Thoracic aorta (tissue), 2 donors: ENCODE measurements at regions not wholly inside any gene's neighbourhood (a gene's known extent, or its start where the extent isn't known, plus 50 kb on each side); places are given as distances from the start of the nearest gene placed in this dataset.

Experiments
- ATAC-seq: fragments of 150-250 bp; one replicate; pipeline ENCODE4 v1.8.0; 2017; ENCODE audit warnings: low read depth; ENCODE audit not compliant: insufficient number of reproducible peaks, low FRiP score
- DNase-seq: peaks from one replicate; pipeline ENCODE4 v3.0.0-alpha.2; 2020; ENCODE audit warnings: low spot score
- H3K27ac ChIP-seq, 2 donors: fragments of 200-600 bp; sonication (generic); 1 replicate in 1 of 2; 2 replicates in 1 of 2; pipeline ENCODE4 v1.5.1; 2016; ENCODE audit warnings: mild to moderate bottlenecking in 2 of 2, moderate library complexity in 2 of 2
- H3K27me3 ChIP-seq: fragments of 200-600 bp; sonication (generic); replicated peaks from 2 replicates; pipeline ENCODE4 v1.6.0; 2016; ENCODE audit warnings: mild to moderate bottlenecking; ENCODE audit not compliant: insufficient read depth
- H3K36me3 ChIP-seq: fragments of 200-600 bp; sonication (generic); one replicate; pipeline ENCODE4 v1.5.1; 2016
- H3K4me1 ChIP-seq, 2 donors: fragments of 200-600 bp; sonication (generic); 1 replicate in 1 of 2; 2 replicates in 1 of 2; pipeline versions ENCODE4 v1.5.1 to v1.6.0; 2016; ENCODE audit warnings: low read depth in 2 of 2, mild to moderate bottlenecking in 1 of 2; ENCODE audit not compliant: control insufficient read depth in 1 of 2
- H3K4me3 ChIP-seq: fragments of 200-600 bp; sonication (generic); 2 replicates; pipeline ENCODE4 v1.5.1; 2016; ENCODE audit warnings: mild to moderate bottlenecking
- H3K9me3 ChIP-seq: fragments of 200-600 bp; sonication (generic); 2 replicates; pipeline ENCODE4 v1.5.1; 2016
- TF ChIP-seq, protein P1 (sequence below): fragments of 200-600 bp; sonication (generic); IDR thresholded peaks from one replicate; pipeline ENCODE4 v1.5.1; 2019; ENCODE audit warnings: antibody characterized with exemption

DNA sequence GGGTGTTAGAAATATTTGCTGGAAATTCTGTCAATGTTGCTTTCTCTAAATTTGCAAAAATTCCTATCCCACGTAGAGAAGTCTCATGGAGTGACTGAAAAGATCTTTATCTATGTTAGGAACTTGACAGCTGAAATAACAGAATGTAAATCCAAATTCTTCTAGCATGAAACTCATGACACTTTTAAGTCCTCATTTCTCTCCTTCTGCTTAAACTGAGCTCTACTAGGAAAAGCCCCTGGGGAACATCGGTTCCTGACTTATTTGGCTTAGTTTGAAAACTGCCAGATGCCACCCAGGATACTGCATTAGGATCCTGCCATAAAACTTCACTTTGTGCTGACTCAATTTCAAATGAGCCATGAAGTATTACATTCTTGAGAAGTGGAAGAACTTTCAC, 426.0 kb downstream of the GALC start:
- Histone ChIP-seq H3K9me3 (no peaks in the 10 kb centered on the region), H3K4me1 (no peaks in the 10 kb centered on the region), H3K4me3 (no peak overlapping the region), H3K27ac (no peak overlapping the region), H3K27me3 (no peaks in the 10 kb centered on the region), H3K36me3 (no peaks in the 10 kb centered on the region)
- TF ChIP-seq, protein P1, sequence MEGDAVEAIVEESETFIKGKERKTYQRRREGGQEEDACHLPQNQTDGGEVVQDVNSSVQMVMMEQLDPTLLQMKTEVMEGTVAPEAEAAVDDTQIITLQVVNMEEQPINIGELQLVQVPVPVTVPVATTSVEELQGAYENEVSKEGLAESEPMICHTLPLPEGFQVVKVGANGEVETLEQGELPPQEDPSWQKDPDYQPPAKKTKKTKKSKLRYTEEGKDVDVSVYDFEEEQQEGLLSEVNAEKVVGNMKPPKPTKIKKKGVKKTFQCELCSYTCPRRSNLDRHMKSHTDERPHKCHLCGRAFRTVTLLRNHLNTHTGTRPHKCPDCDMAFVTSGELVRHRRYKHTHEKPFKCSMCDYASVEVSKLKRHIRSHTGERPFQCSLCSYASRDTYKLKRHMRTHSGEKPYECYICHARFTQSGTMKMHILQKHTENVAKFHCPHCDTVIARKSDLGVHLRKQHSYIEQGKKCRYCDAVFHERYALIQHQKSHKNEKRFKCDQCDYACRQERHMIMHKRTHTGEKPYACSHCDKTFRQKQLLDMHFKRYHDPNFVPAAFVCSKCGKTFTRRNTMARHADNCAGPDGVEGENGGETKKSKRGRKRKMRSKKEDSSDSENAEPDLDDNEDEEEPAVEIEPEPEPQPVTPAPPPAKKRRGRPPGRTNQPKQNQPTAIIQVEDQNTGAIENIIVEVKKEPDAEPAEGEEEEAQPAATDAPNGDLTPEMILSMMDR: no peak
- no peak for ATAC-seq
- DNase-seq: no peak

DNA sequence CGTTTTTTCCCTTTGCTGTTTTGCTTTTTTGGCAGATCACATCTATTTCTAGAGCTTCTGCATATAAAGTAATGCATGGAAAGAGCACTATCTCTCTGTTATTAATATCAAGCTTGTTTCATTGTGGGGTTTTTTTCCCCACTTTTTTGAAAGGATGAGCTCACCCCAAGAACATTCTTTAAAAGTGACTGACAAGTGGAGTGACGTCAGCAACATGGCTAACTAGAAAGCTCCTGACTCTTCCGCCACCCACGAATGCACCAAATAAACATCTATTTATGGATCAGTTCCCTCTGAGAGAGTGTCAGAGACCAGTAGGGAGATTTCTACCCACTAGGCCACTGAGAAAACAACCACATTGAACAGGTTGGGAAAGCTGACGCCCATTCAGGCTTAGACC, 445.4 kb downstream of the GALC start:
- no peak for ATAC-seq
- H3K27me3 ChIP-seq: no peaks in the 10 kb centered on the region

DNA sequence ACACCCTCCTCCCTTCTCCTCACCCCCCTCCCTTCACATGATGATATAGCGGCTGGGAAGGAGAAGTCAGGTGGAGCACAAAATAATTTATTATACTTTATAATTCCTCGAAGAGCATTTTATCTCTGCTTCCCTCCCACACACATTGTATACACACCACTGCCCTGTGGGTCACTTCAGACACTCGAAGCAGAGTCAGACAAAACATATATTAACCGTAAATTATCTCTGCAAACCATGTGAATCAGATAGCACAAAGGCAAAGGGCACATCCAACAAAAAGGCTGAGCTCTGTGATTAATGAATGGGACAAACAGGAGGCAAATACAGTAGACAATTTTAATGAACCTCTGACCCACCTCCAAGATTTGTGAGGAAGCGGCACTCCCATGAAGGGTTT, 450.7 kb downstream of the GALC start:
- no peaks in the 10 kb centered on the region for H3K27me3 ChIP-seq
- no peaks in the 10 kb centered on the region for H3K9me3 ChIP-seq
- DNase-seq (no peak), ATAC-seq (no peak)
- H3K4me3 ChIP-seq: no peak overlapping the region
- no peaks in the 10 kb centered on the region for H3K4me1 ChIP-seq
- H3K36me3 ChIP-seq: no peaks in the 10 kb centered on the region
- H3K27ac ChIP-seq: no peak overlapping the region
- TF ChIP-seq, protein P1: no peak

More for the DNA sequence above, 445.4 kb downstream of the GALC start:
- TF ChIP-seq, protein P1: no peak
- DNase-seq: no peak
- H3K9me3 ChIP-seq: no peaks in the 10 kb centered on the region
- H3K36me3 ChIP-seq: no peaks in the 10 kb centered on the region
- H3K4me3 ChIP-seq: no peak overlapping the region
- H3K4me1 ChIP-seq: no peaks in the 10 kb centered on the region
- no peak overlapping the region for H3K27ac ChIP-seq

DNA sequence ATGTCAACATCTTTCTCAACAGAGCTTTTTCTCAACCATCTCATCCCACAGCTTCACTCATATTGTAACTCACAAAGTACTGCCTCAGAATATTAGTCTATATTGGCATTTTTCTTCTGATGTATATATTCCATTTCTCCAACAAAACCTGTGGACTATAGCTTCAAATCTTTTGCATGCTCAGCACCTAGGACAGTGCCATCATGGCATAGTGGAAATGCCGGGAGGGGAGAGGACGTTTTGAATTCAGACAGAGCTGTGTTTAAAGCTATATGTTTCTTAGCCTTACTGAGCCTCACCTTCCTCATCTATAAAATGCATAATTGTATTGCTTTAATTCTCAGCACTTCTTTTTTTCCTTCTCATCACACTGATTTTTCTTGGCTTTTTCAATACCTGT, 452.6 kb downstream of the GALC start:
- Histone ChIP-seq H3K27me3 (no peaks in the 10 kb centered on the region), H3K27ac (no peak overlapping the region), H3K36me3 (no peaks in the 10 kb centered on the region), H3K9me3 (no peaks in the 10 kb centered on the region), H3K4me3 (no peak overlapping the region), H3K4me1 (no peaks in the 10 kb centered on the region)
- ATAC-seq (no peak), DNase-seq (no peak)
- TF ChIP-seq, protein P1: no peak

DNA sequence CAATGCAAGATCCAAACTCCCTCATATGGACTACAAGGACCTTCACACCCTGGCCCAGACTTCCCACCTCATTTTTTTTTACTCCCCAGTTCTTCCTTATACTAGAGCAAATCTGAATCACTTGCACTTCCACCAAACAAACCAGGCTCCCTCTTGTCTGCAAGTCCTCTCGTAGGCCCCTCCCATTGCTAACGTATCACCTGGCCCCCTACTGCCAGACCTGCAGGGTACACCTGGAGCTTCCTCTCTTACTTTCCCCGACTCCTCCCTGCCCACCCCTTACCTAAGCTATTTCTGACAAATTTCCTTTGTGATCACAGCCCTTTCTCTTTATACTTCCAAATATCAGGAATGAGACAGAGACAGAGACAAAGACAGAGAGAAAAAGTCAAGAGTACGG, 463.9 kb downstream of the GALC start:
- H3K27ac ChIP-seq: no peak overlapping the region
- H3K4me1 ChIP-seq: no peaks in the 10 kb centered on the region
- H3K27me3 ChIP-seq: no peaks in the 10 kb centered on the region
- no peak overlapping the region for H3K4me3 ChIP-seq
- TF ChIP-seq, protein P1: no peak
- H3K9me3 ChIP-seq: no peaks in the 10 kb centered on the region
- DNase-seq (no peak), ATAC-seq (no peak)
- no peaks in the 10 kb centered on the region for H3K36me3 ChIP-seq
